NB4 (cell line): ENCODE measurements at regions not wholly inside any gene's neighbourhood (a gene's known extent, or its start where the extent isn't known, plus 50 kb on each side); places are given as distances from the start of the nearest gene placed in this dataset.

Source experiments
- MYC ChIP-seq: IDR thresholded peaks from 2 replicates; pipeline ENCODE4 v1.6.1; 2011; ENCODE audit warnings: low read depth, low read length
- POLR2A ChIP-seq: IDR thresholded peaks from 2 replicates; pipeline ENCODE4 v1.6.1; 2011; ENCODE audit warnings: mild to moderate bottlenecking; ENCODE audit not compliant: insufficient read length; ENCODE audit errors: extremely low read depth
- TF ChIP-seq, protein P1 (sequence below): IDR thresholded peaks from one replicate; pipeline ENCODE4 v1.5.1; 2012; ENCODE audit warnings: low read depth, low read length
- TF ChIP-seq, protein P2 (sequence below): IDR thresholded peaks from 2 replicates; pipeline ENCODE4 v1.6.1; 2011; ENCODE audit warnings: low read depth, low read length

DNA sequence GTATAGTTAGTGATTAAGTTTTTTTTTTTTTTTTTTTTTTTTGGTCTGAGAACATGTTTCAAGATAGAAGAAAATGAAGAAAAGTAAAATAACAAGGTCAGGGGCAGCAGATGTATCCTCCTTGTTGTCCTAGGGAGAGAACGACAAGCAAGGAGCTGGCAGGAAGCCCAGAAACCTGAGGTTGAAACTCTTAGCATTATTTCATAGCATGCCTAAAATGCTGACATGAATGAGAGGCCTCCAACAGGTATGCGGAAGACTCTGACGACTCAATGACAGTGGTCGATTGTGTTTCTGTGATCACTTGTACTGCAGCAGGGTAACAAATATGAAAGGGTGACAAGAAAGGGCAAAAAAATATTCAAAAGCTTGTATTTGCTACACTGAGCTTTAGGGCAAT, 415.9 kb downstream of the PLA2G4A start:
- TF ChIP-seq, protein P1, sequence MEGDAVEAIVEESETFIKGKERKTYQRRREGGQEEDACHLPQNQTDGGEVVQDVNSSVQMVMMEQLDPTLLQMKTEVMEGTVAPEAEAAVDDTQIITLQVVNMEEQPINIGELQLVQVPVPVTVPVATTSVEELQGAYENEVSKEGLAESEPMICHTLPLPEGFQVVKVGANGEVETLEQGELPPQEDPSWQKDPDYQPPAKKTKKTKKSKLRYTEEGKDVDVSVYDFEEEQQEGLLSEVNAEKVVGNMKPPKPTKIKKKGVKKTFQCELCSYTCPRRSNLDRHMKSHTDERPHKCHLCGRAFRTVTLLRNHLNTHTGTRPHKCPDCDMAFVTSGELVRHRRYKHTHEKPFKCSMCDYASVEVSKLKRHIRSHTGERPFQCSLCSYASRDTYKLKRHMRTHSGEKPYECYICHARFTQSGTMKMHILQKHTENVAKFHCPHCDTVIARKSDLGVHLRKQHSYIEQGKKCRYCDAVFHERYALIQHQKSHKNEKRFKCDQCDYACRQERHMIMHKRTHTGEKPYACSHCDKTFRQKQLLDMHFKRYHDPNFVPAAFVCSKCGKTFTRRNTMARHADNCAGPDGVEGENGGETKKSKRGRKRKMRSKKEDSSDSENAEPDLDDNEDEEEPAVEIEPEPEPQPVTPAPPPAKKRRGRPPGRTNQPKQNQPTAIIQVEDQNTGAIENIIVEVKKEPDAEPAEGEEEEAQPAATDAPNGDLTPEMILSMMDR: no peak
- TF ChIP-seq POLR2A (no peak), MYC (no peak)
- TF ChIP-seq, protein P2, sequence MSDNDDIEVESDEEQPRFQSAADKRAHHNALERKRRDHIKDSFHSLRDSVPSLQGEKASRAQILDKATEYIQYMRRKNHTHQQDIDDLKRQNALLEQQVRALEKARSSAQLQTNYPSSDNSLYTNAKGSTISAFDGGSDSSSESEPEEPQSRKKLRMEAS: no peak
